NCI-H524 treated with DMSO at 0.1 percent for 48 hours (cell line): ENCODE measurements at regions not wholly inside any gene's neighbourhood (a gene's known extent, or its start where the extent isn't known, plus 50 kb on each side); places are given as distances from the start of the nearest gene placed in this dataset.
"Not testable (repeated sequence)": the region's sequence is repeated elsewhere in the genome, so short reads cannot be mapped to it uniquely, and the experiment has no call there.

Experiments
- DNase-seq: peaks from one replicate; lab custom pipeline; 2025; lab: John Stamatoyannopoulos, UW

- DNase-seq, result no peak
These were observed 119.6 kb upstream of the BRWD3 start for GRCh38 chrX:80929251-80929650.

GRCh38 chrX:80917919-80918318 is 108.2 kb upstream of the BRWD3 start:
- DNase-seq, result no peak

GRCh38 chrX:80912351-80912750 is 102.7 kb upstream of the BRWD3 start:
- not testable (repeated sequence) for DNase-seq

- no peak for DNase-seq
These were observed 70.2 kb upstream of the BRWD3 start for GRCh38 chrX:80879916-80880315.

- DNase-seq, result peak; percentile 48
These were observed 69.5 kb upstream of the BRWD3 start for GRCh38 chrX:80879143-80879542.

GRCh38 chrX:80876877-80877276 is 67.2 kb upstream of the BRWD3 start:
- DNase-seq, result no peak
